ENCODE measurements at regions not wholly inside any gene's neighbourhood (a gene's known extent, or its start where the extent isn't known, plus 50 kb on each side); places are given as distances from the start of the nearest gene placed in this dataset.

DNA sequence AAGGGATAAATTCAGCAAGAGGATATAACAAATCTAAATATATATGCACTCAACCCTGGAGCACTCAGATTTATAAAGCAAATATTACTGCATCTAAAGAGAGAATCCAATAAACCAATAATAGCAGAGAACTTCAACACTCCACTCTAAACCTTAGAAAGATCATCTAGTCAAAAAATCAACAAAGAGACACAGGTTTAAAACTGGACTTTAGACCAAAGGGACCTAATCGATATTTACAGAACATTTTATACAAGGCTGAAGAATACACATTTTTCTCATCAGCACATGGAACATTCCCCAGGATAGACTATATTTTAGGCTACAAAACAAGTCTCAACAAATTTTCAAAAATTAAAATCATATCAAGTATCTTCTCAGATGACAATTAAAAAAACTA, 379.0 kb downstream of the GBE1 start:
- Histone ChIP-seq H3K4me3 (no peak overlapping the region), H3K9me3 (no peaks in the 10 kb centered on the region), H3K27me3 (no peaks in the 10 kb centered on the region), H3K36me3 (no peaks in the 10 kb centered on the region), H3K4me1 (ENCODE audit: insufficient read depth) (no peaks in the 10 kb centered on the region), H3K27ac (no peak overlapping the region)
- no peak for DNase-seq
- intact Hi-C loops (cut with DNase I), result no loop called here
- TF ChIP-seq EP300 (IDR thresholded peaks at IDR 0.05) (no peak), POLR2A (IDR thresholded peaks at IDR 0.05) (no peak)
- TF ChIP-seq, protein P1, sequence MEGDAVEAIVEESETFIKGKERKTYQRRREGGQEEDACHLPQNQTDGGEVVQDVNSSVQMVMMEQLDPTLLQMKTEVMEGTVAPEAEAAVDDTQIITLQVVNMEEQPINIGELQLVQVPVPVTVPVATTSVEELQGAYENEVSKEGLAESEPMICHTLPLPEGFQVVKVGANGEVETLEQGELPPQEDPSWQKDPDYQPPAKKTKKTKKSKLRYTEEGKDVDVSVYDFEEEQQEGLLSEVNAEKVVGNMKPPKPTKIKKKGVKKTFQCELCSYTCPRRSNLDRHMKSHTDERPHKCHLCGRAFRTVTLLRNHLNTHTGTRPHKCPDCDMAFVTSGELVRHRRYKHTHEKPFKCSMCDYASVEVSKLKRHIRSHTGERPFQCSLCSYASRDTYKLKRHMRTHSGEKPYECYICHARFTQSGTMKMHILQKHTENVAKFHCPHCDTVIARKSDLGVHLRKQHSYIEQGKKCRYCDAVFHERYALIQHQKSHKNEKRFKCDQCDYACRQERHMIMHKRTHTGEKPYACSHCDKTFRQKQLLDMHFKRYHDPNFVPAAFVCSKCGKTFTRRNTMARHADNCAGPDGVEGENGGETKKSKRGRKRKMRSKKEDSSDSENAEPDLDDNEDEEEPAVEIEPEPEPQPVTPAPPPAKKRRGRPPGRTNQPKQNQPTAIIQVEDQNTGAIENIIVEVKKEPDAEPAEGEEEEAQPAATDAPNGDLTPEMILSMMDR (IDR thresholded peaks at IDR 0.05), result no peak
- WGBS, 3 donors, result 86 to 98% (median 97%) methylated on average over 1 of the region's 1 CpG

GRCh38 chr3:81380234-81380633, 381.2 kb downstream of the GBE1 start:
- Histone ChIP-seq H3K27ac (no peak overlapping the region), H3K36me3 (no peaks in the 10 kb centered on the region), H3K9me3 (no peaks in the 10 kb centered on the region), H3K4me3 (no peak overlapping the region), H3K4me1 (ENCODE audit: insufficient read depth) (no peaks in the 10 kb centered on the region), H3K27me3 (no peaks in the 10 kb centered on the region)
- no peak for DNase-seq
- TF ChIP-seq POLR2A (IDR thresholded peaks at IDR 0.05), result no peak
- no peak for TF ChIP-seq EP300 (IDR thresholded peaks at IDR 0.05)
- TF ChIP-seq, protein P1 (IDR thresholded peaks at IDR 0.05), result no peak
- intact Hi-C loops (cut with DNase I), result no loop called here
- 79 to 93% (median 91%) methylated on average over 4 of the region's 4 CpGs for WGBS, 3 donors

GRCh38 chr3:81378552-81379293, 382.7 kb downstream of the GBE1 start:
- intact Hi-C loops (cut with DNase I), result no loop called here
- H3K4me3 ChIP-seq, result no peak overlapping the region
- TF ChIP-seq, protein P1 (IDR thresholded peaks at IDR 0.05), result no peak
- TF ChIP-seq EP300 (IDR thresholded peaks at IDR 0.05) (no peak), POLR2A (IDR thresholded peaks at IDR 0.05) (no peak)

DNA sequence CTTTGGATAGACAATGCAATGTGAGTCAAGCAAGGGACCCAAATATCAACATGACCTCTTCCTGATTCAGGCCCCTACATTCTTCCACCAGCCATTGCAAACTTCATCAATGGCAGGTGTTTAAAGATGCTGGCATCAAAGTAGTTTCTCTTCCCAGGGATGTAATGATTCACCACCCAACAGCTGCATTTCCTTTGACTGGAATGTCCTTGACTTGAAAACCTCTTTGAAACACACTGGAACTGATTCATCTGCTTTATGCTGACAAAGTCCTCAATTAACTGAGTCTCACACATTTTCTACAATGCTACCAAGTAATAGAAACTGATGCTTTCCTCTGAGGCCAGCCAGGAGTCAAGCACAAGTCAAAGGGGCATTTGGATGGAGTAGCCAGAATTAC, 385.5 kb downstream of the GBE1 start:
- Histone ChIP-seq H3K9me3 (no peaks in the 10 kb centered on the region), H3K4me3 (no peak overlapping the region), H3K36me3 (no peaks in the 10 kb centered on the region), H3K27me3 (no peaks in the 10 kb centered on the region), H3K27ac (no peak overlapping the region), H3K4me1 (ENCODE audit: insufficient read depth) (no peaks in the 10 kb centered on the region)
- DNase-seq, result no peak
- TF ChIP-seq, protein P1 (IDR thresholded peaks at IDR 0.05), result no peak
- TF ChIP-seq EP300 (IDR thresholded peaks at IDR 0.05) (no peak), POLR2A (IDR thresholded peaks at IDR 0.05) (no peak)
- intact Hi-C loops (cut with DNase I), result no loop called here

More at GRCh38 chr3:81378552-81379293, 382.7 kb downstream of the GBE1 start:
- H3K4me1 ChIP-seq (ENCODE audit: insufficient read depth), result no peaks in the 10 kb centered on the region
- no peaks in the 10 kb centered on the region for H3K9me3 ChIP-seq
- 71 to 76% (median 74%) methylated on average over 5 of the region's 5 CpGs for WGBS, 3 donors
- no peak overlapping the region for H3K27ac ChIP-seq
- no peaks in the 10 kb centered on the region for H3K36me3 ChIP-seq
- DNase-seq, result no peak
- no peaks in the 10 kb centered on the region for H3K27me3 ChIP-seq

All from ovary (tissue), 7 donors.